Loucy (cell line): ENCODE measurements at regions not wholly inside any gene's neighbourhood (a gene's known extent, or its start where the extent isn't known, plus 50 kb on each side); places are given as distances from the start of the nearest gene placed in this dataset.

ENCODE experiments used
- H2AFZ ChIP-seq: fragments of 200-600 bp; sonication (generic); 2 replicates; pipeline ENCODE4 v1.6.0; 2016; ENCODE audit warnings: antibody characterized with exemption, mild to moderate bottlenecking, low read length, moderate library complexity
- H3F3A ChIP-seq: fragments of 200-600 bp; 2 replicates; pipeline ENCODE4 v1.6.0; 2016; ENCODE audit warnings: antibody characterized with exemption, low read depth, mild to moderate bottlenecking
- H3K27me3 ChIP-seq: fragments of 200-600 bp; sonication (generic); 2 replicates; pipeline ENCODE4 v1.6.1; 2014; ENCODE audit warnings: low read length, mild to moderate bottlenecking; ENCODE audit not compliant: insufficient read depth, poor library complexity, severe bottlenecking
- H3K36me3 ChIP-seq: fragments of 200-600 bp; sonication (generic); 2 replicates; pipeline ENCODE4 v1.6.1; 2016; ENCODE audit warnings: low read length; ENCODE audit not compliant: insufficient read depth
- H3K4me1 ChIP-seq: fragments of 200-600 bp; sonication (generic); 2 replicates; pipeline ENCODE4 v1.5.1; 2014; ENCODE audit warnings: low read length, mild to moderate bottlenecking; ENCODE audit not compliant: insufficient read depth, poor library complexity, severe bottlenecking
- H3K4me2 ChIP-seq: fragments of 200-600 bp; sonication (generic); 2 replicates; pipeline ENCODE4 v1.6.0; 2014; ENCODE audit warnings: antibody characterized with exemption, low read length, low read depth, mild to moderate bottlenecking; ENCODE audit not compliant: poor library complexity, severe bottlenecking
- H3K4me3 ChIP-seq: fragments of 200-600 bp; sonication (generic); 2 replicates; pipeline ENCODE4 v1.5.1; 2014; ENCODE audit warnings: low read length, mild to moderate bottlenecking, mixed read lengths; ENCODE audit not compliant: poor library complexity, severe bottlenecking
- H3K79me2 ChIP-seq: fragments of 200-600 bp; sonication (generic); 2 replicates; pipeline ENCODE4 v1.6.1; 2014; ENCODE audit warnings: low read length; ENCODE audit not compliant: insufficient read depth
- H3K9ac ChIP-seq: fragments of 200-600 bp; sonication (generic); 2 replicates; pipeline ENCODE4 v1.6.0; 2014; ENCODE audit warnings: mild to moderate bottlenecking, low read depth, low read length, moderate library complexity; ENCODE audit not compliant: poor library complexity, severe bottlenecking
- H3K9me2 ChIP-seq: fragments of 200-600 bp; sonication (generic); replicated peaks from 2 replicates; pipeline ENCODE4 v1.6.1; 2016; ENCODE audit warnings: low read depth, low read length, mixed read lengths
- H3K9me3 ChIP-seq: fragments of 200-600 bp; sonication (generic); 2 replicates; pipeline ENCODE4 v1.6.1; 2014; ENCODE audit warnings: mild to moderate bottlenecking, antibody characterized with exemption, low read length, low read depth; ENCODE audit not compliant: insufficient read depth
- H4K20me1 ChIP-seq: fragments of 200-600 bp; sonication (generic); 2 replicates; pipeline ENCODE4 v1.6.0; 2014; ENCODE audit warnings: antibody characterized with exemption, low read length, mild to moderate bottlenecking; ENCODE audit not compliant: insufficient read depth, poor library complexity, severe bottlenecking
- CTCF ChIP-seq: fragments of 200-600 bp; sonication (generic); conservative IDR thresholded peaks from 2 replicates; pipeline ENCODE4 v1.5.1; 2014; ENCODE audit warnings: mild to moderate bottlenecking, antibody characterized with exemption, low read length
- EZH2phosphoT487 ChIP-seq: fragments of 200-600 bp; IDR thresholded peaks from 2 replicates; pipeline ENCODE4 v1.6.1; 2018; ENCODE audit warnings: antibody characterized with exemption, mild to moderate bottlenecking, moderate library complexity, borderline replicate concordance

- Histone ChIP-seq H3K4me3 (no peak overlapping the region), H4K20me1 (no peaks in the 10 kb centered on the region), H2AFZ (no peak overlapping the region), H3K9me2 (no peaks in the 10 kb centered on the region), H3K27me3 (no peaks in the 10 kb centered on the region), H3K9ac (no peak overlapping the region), H3K4me1 (no peaks in the 10 kb centered on the region), H3K79me2 (no peaks in the 10 kb centered on the region), H3K4me2 (no peak overlapping the region), H3F3A (no peaks in the 10 kb centered on the region), H3K9me3 (no peaks in the 10 kb centered on the region), H3K36me3 (no peaks in the 10 kb centered on the region)
- TF ChIP-seq CTCF (no peak), EZH2phosphoT487 (no peak)
Measured at GRCh38 chr11:33552756-33553155, 147.9 kb downstream of the C11orf91 start.

- Histone ChIP-seq H4K20me1 (no peaks in the 10 kb centered on the region), H3F3A (no peaks in the 10 kb centered on the region), H3K4me3 (no peak overlapping the region), H3K79me2 (no peaks in the 10 kb centered on the region), H2AFZ (no peak overlapping the region), H3K9ac (no peak overlapping the region), H3K4me1 (no peaks in the 10 kb centered on the region), H3K36me3 (no peaks in the 10 kb centered on the region), H3K9me3 (no peaks in the 10 kb centered on the region), H3K9me2 (no peaks in the 10 kb centered on the region), H3K4me2 (no peak overlapping the region), H3K27me3 (no peaks in the 10 kb centered on the region)
- no peak for TF ChIP-seq CTCF
- no peak for TF ChIP-seq EZH2phosphoT487
Measured at GRCh38 chr11:33551051-33551450, 149.6 kb downstream of the C11orf91 start.

GRCh38 chr11:33549483-33549882 is 151.1 kb downstream of the C11orf91 start:
- Histone ChIP-seq H3K4me2 (no peak overlapping the region), H3K4me3 (no peak overlapping the region), H3K9me3 (no peaks in the 10 kb centered on the region), H3K9me2 (no peaks in the 10 kb centered on the region), H3K27me3 (no peaks in the 10 kb centered on the region), H4K20me1 (no peaks in the 10 kb centered on the region), H3K79me2 (no peaks in the 10 kb centered on the region), H2AFZ (no peak overlapping the region), H3K4me1 (no peaks in the 10 kb centered on the region), H3F3A (no peaks in the 10 kb centered on the region), H3K9ac (no peak overlapping the region), H3K36me3 (no peaks in the 10 kb centered on the region)
- TF ChIP-seq CTCF = no peak
- no peak for TF ChIP-seq EZH2phosphoT487
